ENCODE measurements at regions not wholly inside any gene's neighbourhood (a gene's known extent, or its start where the extent isn't known, plus 50 kb on each side); places are given as distances from the start of the nearest gene placed in this dataset.
"Not testable (repeated sequence)": the region's sequence is repeated elsewhere in the genome, so short reads cannot be mapped to it uniquely, and the experiment has no call there.

DNA sequence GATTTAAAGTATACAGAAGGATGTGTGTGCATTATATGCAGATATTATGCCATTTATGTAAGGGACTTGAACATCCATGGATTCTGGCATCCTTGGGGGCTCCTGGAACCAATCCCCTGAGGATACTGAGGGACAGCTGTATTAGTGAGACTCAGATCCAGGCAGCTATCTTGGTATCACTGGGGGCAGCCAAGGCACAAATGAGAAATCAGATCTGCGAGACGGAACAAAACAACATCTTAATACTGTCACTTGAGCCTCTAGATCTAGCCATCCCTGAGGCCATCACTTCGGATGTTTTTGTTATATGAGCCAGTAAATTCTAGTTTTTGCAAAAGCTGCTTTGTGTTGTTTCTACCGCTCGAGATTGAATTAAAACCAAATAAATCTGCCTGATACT lies 175.1 kb upstream of the SFSWAP start:
- DNase-seq: no peak

DNA sequence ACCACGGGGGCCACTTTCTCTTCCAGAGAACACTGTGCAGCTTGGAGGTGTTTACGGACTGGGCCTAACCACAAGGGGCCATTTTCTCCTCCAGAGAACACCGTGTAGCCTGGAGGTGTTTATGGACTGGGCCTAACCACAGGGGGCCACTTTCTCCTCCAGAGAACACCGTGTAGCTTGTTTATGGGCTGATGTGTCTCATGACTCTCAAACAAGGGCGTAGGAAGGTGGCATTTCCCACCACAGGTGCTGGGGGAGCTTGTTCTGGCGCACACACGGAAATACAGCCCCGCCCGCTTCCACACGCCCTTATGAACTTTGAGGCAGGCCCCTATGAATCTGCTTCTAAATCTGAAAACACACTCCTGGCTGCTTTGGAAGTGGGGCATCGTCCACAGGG lies 174.6 kb upstream of the SFSWAP start:
- DNase-seq: no peak

- no peak for DNase-seq
These were observed 174.1 kb upstream of the SFSWAP start for GRCh38 chr12:131536766-131537165.

DNA sequence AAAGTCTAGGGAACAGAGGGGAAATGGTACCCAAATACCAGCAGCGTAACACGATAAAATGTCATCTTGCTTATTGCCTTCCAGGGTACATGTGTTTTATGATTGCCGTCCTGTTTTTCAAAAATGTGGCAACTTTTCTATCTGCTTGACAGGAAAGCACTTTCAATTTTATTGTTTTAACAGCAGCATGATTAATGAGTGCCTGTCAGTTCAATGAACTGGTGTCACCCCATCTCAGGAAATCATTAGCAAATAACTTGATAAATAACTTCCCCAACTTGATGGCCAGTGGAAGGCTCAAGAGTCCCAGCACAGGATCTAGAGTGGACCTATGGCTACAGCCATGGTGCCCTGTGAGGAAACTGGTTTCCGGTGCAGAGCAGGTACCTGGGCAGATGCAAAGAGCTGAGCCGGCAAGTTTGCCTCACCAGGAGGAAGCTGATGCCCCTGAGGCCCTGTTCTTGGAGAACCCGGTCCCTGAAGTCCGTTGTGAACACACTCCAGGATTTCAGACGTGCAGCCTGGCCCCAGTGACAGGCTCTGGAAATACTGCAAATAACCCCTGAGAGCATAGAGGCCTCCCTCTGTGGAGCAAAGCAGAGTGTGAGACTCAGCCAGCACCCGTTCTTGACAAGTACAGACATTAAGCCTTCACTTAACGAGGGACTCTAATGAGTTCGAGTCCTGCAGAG lies 173.5 kb upstream of the SFSWAP start:
- no peak for DNase-seq

- DNase-seq: no peak
These were observed 171.5 kb upstream of the SFSWAP start for GRCh38 chr12:131539381-131539780.

DNA sequence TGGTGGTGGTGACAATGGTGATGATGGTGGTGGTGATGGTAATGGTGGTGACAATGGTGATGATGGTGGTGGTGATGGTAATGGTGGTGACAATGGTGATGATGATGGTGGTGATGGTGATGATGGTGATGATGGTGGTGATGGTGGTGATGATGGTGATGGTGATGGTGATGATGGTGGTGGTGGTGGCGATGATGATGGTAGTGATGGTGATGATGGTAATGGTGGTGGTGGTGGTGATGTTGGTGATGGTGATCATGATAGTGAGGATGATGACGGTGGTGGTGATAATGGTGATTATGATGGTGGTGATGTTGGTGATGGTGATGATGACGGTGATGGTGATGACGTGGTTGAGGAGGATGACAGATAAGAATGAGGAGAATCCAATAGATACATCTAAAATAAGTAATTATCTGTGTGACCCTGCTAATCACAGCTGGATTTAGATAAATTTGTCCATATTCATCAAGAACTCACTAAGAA lies 170.7 kb upstream of the SFSWAP start:
- no peak for DNase-seq

- DNase-seq: not testable (repeated sequence)
These were observed 169.4 kb upstream of the SFSWAP start for GRCh38 chr12:131541512-131541911.

GRCh38 chr12:131542351-131542750 lies 168.5 kb upstream of the SFSWAP start:
- DNase-seq: no peak

DNA sequence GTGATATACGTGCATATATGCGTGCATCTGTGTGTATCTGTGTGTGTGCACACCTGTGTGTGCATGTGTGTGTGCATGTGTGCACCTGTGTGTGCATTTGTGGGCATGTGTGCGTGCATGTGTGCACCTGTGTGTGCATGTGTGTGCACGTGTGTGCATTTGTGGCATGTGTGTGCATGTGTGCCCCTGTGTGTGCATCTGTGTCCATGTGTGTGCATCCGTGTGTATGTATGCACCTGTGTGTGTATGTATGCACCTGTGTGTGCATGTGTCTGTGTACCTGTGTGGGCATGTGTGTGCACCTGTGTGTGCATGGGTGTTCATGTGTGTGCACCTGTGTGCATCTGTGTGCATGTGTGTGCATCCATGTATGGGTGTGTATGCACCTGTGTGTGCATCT lies 167.8 kb upstream of the SFSWAP start:
- DNase-seq: no peak

GRCh38 chr12:131547555-131547954 lies 163.3 kb upstream of the SFSWAP start:
- no peak for DNase-seq

DNA sequence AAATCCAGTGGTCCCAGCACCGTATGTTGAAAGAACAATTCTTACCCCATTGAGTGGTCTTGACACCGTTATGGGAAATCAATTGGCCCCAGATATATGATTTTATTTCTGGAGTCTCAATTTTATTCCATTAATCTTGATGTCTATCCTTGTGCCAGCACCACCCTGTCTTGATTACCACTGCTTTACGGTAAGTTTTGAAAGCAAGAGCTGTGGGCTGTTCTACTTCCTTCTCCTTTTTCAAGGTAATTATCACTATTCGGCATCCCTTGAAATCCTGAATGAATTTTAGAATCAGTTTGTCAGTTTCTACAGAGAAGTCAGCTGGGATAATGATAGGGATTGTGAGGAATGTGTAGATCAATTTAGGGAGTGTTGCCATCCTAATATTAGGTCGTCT lies 160.8 kb upstream of the SFSWAP start:
- DNase-seq: no peak

- no peak for DNase-seq
These were observed 159.0 kb upstream of the SFSWAP start for GRCh38 chr12:131551675-131552491.

- DNase-seq: no peak
These were observed 158.4 kb upstream of the SFSWAP start for GRCh38 chr12:131552492-131552863.

DNA sequence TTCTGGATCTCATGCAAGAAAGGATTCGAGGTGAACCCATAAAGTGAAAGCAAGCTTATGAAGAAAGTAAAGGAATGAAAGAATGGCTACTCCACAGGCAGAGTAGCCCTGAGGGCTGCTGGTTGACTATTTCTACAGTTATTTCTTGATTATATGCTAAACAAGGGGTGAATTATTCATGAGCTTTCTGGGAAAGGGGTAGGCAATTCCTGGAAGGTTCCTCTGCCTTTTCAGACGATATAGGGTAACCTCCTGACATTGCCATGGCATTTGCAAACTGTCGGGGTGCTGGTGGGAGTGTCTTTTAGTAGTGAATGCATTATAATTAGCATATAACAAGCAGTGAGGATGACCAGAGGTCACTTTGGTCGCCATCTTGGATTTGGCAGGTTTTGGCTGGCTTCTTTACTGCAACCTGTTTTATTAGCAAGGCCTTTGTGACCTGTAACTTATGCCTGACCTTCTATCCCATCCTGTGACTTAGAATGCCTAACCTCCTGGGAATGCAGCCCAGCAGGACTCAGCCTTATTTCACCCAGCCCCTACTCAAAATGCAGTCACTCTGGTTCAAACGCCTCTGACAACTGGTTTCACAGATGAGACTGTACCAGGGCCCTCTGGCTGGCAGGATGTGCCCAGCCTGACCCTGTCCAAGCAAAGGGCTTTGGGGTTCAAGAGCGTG lies 157.7 kb upstream of the SFSWAP start:
- no peak for DNase-seq

DNA sequence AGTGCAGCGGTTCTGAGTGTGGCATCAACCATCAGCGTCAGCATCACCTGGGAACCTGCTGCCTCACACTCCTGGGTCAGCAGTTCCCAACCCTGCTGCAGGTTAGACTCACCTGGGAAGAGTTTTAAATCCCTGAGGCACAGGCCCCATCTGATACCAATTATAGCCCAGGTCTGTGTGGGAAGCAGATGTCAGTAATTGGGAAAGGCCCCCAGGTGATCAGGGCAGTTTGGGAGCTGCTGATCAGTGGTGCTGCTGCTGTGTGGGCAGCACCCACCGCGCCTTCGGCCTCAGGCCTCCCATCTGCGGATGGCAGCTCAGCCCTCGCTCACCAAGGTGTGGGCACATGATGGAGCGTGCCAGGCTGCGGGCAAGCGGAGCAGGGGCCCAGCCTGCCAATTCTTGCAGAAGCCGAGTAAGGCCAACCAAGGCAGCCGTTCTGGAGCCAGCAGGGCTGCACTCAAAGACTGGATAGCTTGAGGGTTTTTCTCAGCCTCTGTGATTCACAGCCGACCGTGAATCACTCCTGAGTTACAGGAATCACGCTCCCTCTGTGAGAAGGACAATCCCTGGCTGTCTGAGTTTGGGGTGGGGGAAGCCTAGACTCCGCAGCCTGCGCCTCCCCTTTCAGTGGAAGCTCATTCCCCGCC lies 155.6 kb upstream of the SFSWAP start:
- no peak for DNase-seq

DNA sequence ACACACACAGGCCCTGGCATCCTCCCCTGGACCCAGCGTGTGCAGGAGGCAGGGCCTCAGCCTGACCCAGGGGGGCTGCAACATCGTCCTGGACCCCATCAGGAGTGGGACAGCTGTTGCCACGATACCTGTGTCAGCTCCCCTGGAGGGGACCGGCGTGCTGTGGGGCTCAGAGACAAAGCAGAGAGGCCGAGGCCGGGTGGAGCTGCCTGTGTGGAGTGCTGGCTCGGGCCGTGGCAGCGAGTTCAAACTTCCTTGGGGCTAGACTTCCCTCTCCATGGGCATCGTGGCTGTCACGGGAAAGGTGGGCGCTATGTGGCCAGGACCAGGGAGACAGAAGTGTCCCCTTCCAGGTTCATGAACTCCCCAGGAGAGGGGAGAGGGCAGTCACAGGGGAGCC lies 155.0 kb upstream of the SFSWAP start:
- no peak for DNase-seq

- DNase-seq: no peak
These were observed 153.7 kb upstream of the SFSWAP start for GRCh38 chr12:131557078-131557709.

DNA sequence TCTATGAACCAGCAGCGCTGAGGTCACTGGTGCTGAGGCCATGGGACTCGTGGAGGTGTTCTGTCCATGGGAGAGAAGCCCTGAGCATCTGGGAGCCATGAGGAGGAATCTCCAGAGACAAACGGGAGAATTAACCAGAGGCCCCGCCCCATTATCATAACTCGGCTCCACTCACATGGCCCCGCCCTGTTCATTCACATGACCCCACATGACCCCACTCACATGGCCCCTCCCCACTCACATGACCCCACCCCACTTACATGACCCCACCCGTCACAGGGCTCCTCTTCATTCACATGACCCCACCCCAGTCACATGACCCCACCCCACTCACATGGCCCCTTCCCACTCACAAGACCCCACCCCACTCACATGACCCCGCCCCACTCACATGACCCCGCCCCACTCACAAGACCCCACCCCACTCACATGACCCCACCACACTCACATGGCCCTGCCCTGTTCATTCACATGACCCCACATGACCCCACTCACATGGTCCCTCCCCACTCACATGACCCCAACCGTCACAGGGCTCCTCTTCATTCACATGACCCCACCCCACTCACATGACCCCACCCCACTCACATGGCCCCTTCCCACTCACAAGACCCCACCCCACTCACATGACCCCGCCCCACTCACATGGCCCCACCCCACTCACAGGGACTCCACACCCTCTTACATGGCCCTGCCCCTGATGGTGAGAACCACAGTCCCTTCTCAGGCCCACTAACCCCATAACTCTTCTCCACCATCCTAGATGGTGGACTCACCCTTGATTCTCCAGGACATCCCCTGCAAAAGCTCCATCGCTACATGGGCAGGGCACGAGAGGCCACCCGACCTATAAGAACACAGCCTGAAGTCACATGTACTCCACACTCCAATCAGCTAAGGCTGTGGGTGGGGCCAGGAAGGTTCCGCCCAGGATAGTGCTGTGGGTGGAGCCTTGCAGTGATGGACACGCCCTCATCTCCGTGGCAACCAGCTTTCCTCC lies 151.1 kb upstream of the SFSWAP start:
- no peak for DNase-seq

GRCh38 chr12:131561051-131561450 lies 149.8 kb upstream of the SFSWAP start:
- DNase-seq: no peak

GRCh38 chr12:131561891-131562684 lies 148.8 kb upstream of the SFSWAP start:
- DNase-seq: no peak
